Thymus (tissue), 11 donors: ENCODE measurements at regions not wholly inside any gene's neighbourhood (a gene's known extent, or its start where the extent isn't known, plus 50 kb on each side); places are given as distances from the start of the nearest gene placed in this dataset.

Source experiments
- DNase-seq, 9 donors: peaks; one replicate each; pipeline ENCODE4 v3.0.0-alpha.2; 2013; ENCODE audit warnings: low spot score in 9 of 9, low read depth in 6 of 9, missing footprints in 1 of 9
- H3K27ac ChIP-seq, 2 donors: one replicate each; pipeline ENCODE4 v1.5.1; 2013; ENCODE audit warnings: control low read depth in 1 of 2, low read depth in 1 of 2, low read length in 1 of 2, mild to moderate bottlenecking in 1 of 2, moderate library complexity in 1 of 2
- H3K27me3 ChIP-seq, 2 donors: one replicate each; pipeline ENCODE4 v1.5.1; 2013; ENCODE audit warnings: low read length in 1 of 2; ENCODE audit not compliant: control insufficient read depth in 2 of 2, insufficient read depth in 1 of 2
- H3K36me3 ChIP-seq, 2 donors: one replicate each; pipeline ENCODE4 v1.5.1; 2013; ENCODE audit warnings: low read length in 1 of 2, mild to moderate bottlenecking in 1 of 2, moderate library complexity in 1 of 2; ENCODE audit not compliant: control insufficient read depth in 2 of 2, insufficient read depth in 2 of 2
- H3K4me1 ChIP-seq, 2 donors: one replicate each; pipeline ENCODE4 v1.5.1; 2013; ENCODE audit warnings: low read length in 2 of 2; ENCODE audit not compliant: control insufficient read depth in 2 of 2, insufficient read depth in 2 of 2
- H3K4me3 ChIP-seq, 2 donors: one replicate each; pipeline ENCODE4 v1.5.1; 2013; ENCODE audit warnings: low read length in 2 of 2, control low read depth in 1 of 2, mild to moderate bottlenecking in 1 of 2
- H3K9me3 ChIP-seq, 2 donors: one replicate each; pipeline ENCODE4 v1.5.1; 2013; ENCODE audit warnings: low read length in 1 of 2, mild to moderate bottlenecking in 1 of 2; ENCODE audit not compliant: control insufficient read depth in 2 of 2, insufficient read depth in 1 of 2
- WGBS: extraction: QIAGEN DNeasy Blood & Tissue Kit; methylation state at CpG from one replicate; pipeline ENCODE4 v1.1.7; 2013; 5-methylcytosine and 5-hydroxymethylcytosine counted together
- donor health status: healthy.

DNA sequence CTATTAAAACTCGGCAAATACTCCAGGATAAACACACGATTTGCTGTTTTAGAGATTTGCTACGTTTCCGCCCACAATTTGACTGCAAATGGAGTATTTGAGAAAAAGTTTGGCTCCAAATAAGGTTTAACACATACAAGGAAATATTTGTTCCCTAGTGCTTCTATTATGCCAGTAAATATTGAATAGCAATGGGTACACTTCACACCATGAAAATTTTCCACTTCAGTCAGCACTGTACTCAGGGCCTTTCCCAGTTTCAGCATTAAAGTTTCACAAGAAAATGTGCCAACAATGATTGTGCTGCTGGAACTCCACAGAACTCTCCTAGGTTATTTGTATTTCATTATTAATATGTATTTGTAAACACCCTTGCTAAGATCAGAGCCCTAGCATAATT, 498.0 kb downstream of the TBL1XR1 start:
- Histone ChIP-seq H3K27me3 (no peaks in the 10 kb centered on the region), H3K4me3 (no peak overlapping the region)

DNA sequence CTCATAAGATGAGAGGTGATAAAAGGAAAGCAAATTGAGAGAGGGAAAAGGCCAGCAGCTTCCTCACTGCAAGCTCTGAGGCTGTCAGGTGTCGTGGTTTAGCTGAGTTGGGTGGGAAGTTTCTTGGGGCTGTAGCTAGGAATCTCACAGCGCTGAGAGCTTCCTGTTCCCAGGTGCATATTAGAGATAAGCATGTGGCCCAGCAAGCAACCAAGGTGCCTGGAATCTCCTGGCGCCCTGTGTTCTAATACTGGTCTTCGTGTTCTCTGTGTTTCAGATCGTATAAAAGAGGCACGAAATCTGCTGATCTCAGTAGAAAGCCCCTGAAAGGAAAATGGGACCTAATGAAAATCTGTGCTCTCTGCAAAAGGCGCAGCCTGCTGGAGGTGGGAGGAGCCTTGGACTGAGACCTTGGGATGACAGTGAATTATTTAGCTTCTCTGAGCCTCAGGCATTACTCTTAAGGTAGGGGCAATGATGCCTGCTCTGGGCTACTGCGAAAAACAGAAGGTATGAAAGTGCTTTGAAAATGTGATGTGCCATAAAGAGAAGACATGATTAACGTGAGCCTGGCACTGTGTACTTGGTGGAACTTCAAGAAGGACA, 499.9 kb downstream of the TBL1XR1 start:
- DNase-seq, result no peak

More for the DNA sequence above, 498.0 kb downstream of the TBL1XR1 start:
- 71% methylated on average over 4 of the region's 4 CpGs for WGBS
- no peaks in the 10 kb centered on the region for H3K9me3 ChIP-seq
- no peaks in the 10 kb centered on the region for H3K4me1 ChIP-seq
- H3K27ac ChIP-seq, result no peak overlapping the region
- DNase-seq, result no peak
- H3K36me3 ChIP-seq, result no peaks in the 10 kb centered on the region

DNA sequence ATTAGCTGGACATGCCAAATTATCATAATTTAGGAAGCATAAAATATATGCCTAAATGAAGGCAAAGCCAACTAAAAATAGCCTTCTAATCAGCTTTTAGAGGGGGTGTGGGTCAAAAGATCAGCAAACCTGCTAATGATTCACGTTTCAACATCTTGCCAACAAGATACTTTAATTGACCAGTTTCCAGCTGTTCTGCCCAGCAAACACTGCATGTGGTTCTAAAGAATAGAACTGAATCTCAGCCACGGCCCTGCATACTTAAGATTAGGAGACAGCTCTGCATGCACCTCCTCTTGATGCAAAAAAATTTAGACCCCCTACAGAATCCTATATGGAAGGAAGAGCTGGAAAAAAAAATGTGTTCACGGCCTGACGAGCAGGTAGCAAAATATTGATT, 500.5 kb downstream of the TBL1XR1 start:
- H3K36me3 ChIP-seq, result no peaks in the 10 kb centered on the region
- no peak for DNase-seq

More for the DNA sequence above, 499.9 kb downstream of the TBL1XR1 start:
- Histone ChIP-seq H3K36me3 (no peaks in the 10 kb centered on the region), H3K4me1 (no peaks in the 10 kb centered on the region), H3K27ac (no peak overlapping the region), H3K27me3 (no peaks in the 10 kb centered on the region), H3K9me3 (no peaks in the 10 kb centered on the region), H3K4me3 (no peak overlapping the region)
- 25% methylated on average over 9 of the region's 9 CpGs for WGBS

DNA sequence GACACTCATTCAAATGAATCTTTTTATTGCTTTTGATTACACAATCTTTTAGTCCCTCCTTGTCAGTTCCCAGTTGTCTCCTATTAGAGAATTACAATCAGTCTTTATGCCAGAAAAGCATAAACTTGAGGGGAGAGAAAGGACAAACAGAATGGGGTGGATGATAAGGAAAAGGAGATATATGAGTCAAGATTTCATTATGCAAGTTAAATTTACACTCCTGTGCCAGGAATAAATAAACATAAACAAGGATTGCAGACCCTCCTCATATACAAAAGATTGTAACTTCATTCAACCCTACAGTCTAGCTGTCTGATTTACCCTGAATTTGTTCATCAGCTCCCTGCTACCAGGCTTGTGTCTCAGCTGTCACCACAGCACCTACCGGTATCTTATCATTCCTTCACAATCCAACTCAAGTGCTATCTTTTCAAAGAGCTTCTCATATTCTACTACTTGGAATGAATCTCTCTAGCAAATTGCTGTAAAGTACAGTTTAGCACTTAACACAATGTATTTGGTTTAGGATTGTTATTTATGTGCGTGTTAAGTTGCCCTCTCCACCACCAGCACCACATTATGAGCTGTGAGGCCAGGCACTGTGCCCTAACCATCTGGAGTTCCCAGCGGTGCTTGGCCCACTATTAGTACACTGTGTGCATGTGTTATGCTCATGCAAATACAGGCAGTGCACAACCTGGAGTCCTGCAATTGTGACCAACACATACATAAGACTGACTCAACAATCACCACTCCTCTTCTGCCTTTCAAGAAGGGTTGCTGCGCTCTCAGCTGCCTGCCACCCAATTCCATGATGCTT, 504.1 kb downstream of the TBL1XR1 start:
- H3K27ac ChIP-seq, result no peak overlapping the region
- WGBS, result 96% methylated on average over 4 of the region's 4 CpGs
- no peak for DNase-seq
- H3K36me3 ChIP-seq, result no peaks in the 10 kb centered on the region
- no peaks in the 10 kb centered on the region for H3K27me3 ChIP-seq
- no peaks in the 10 kb centered on the region for H3K9me3 ChIP-seq
- H3K4me1 ChIP-seq, result no peaks in the 10 kb centered on the region
- no peak overlapping the region for H3K4me3 ChIP-seq

More for the DNA sequence above, 500.5 kb downstream of the TBL1XR1 start:
- Histone ChIP-seq H3K9me3 (no peaks in the 10 kb centered on the region), H3K4me3 (no peak overlapping the region), H3K27me3 (no peaks in the 10 kb centered on the region), H3K27ac (no peak overlapping the region), H3K4me1 (no peaks in the 10 kb centered on the region)
- 55% methylated on average over 4 of the region's 4 CpGs for WGBS

DNA sequence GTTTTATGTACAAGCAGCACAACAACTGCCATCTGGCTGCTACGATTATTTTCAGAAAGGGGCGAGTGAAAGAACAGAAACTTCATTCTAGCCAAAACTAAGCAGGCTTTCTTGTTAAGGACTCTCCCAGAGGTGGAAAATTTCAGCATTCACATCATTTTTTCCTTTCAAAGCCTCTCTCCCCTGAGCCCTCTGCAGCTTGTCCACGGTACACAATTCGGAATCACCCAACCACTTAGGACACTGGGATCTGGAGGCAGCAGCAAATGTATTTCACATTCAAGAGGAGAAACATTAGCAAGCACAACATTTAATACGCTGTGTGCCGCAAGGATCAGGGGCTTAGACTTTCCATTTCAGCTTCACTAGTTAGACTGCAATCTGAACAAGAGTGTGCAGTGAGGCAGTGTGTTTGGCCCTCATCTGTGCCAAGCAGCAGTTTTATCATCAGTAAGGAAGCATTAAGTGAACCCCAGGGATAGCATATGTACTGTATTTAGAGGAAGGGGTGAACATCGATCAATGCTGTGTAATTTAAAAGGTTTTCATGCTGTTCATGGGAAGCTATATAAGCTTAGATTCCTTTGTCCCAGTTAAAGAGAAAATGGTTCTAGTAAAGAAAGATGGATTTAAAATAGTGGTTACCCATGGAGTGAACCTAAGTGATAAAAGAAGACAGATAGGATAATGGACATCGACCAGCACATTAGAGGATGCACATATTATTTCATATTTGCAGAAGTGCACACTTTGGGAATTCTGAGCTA, 504.9 kb downstream of the TBL1XR1 start:
- Histone ChIP-seq H3K27me3 (no peaks in the 10 kb centered on the region), H3K27ac (no peak overlapping the region), H3K9me3 (no peaks in the 10 kb centered on the region), H3K4me3 (no peak overlapping the region), H3K36me3 (no peaks in the 10 kb centered on the region), H3K4me1 (no peaks in the 10 kb centered on the region)
- DNase-seq, result no peak
- WGBS, result 82% methylated on average over 8 of the region's 8 CpGs

DNA sequence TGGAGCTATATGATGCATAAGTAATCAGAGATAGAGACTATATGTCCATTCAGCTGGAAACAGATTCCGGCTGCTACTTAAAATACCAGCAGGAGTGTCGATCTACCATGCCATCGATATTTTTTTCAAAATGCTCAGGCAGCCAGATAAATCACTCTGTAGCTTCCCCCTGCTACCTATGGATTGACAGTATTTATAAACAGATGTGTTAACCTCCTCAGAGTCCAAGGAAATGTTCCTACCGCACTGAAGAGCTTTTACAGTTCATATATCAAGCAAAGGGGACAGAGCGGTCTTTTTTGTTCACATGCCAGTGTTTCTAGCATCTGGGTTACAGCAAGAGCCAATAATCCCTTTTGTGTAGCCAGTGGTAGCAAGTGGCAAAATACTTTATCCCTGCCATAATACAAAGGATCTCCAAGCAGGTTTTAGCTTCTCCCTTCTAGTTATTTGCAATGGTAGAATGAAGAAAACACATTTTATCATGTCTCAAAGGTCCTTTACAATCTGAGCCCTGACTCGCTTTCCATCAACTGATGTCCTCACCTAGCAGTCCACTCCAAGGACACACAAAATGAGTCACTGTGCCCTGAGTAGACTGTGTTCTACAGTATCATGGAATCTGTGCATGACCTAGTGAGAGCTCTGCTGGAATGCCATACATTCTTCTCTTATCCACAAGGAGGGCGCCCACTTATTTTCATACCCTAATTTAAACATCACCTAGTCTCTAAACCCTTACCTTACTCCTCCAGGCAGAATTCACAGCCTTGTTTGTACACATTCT, 507.0 kb downstream of the TBL1XR1 start:
- Histone ChIP-seq H3K9me3 (no peaks in the 10 kb centered on the region), H3K27ac (no peak overlapping the region), H3K4me1 (no peaks in the 10 kb centered on the region), H3K36me3 (no peaks in the 10 kb centered on the region), H3K4me3 (no peak overlapping the region), H3K27me3 (no peaks in the 10 kb centered on the region)
- 82% methylated on average over 7 of the region's 7 CpGs for WGBS
- no peak for DNase-seq

DNA sequence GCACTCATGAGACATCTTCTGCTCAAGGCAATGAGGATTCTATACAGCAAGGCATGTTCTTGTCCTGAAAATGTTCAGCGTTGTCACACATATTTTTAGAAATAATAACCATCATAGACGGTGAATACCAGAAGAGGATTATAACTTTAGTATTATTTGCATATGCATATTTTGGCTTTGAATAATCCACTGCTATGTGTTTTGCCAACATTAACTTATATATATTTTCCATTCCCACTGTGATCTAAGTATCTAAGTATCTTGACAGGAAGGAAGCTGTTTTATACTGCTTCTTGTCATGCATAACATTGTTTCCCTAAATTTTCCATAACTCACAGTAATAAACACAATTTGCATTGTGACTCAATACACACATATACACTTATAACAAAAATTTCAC, 509.5 kb downstream of the TBL1XR1 start:
- Histone ChIP-seq H3K9me3 (no peaks in the 10 kb centered on the region), H3K27me3 (no peaks in the 10 kb centered on the region), H3K27ac (no peak overlapping the region), H3K36me3 (no peaks in the 10 kb centered on the region), H3K4me3 (no peak overlapping the region), H3K4me1 (no peaks in the 10 kb centered on the region)
- no peak for DNase-seq
- WGBS, result 96% methylated on average over 2 of the region's 2 CpGs

DNA sequence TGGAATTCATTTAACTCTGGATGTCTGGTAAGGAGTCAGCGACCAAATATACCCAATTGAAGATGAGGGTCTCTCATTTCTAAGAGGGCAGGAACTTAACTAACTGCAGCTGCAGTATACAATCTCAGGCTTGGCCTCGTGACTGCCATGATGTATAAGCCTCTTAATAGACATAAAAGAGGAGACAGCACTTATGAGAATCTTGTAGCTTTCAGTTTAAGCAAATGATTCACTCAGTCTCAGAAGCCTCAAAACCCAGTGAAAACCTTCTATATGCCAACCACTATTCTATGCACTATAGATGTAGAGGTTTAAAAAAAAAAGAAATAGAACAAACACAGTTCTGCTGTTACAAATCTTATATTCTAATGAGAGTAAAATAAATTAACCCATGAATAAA, 513.9 kb downstream of the TBL1XR1 start:
- WGBS, result 78% methylated on average over 2 of the region's 2 CpGs
- Histone ChIP-seq H3K4me3 (no peak overlapping the region), H3K36me3 (no peaks in the 10 kb centered on the region), H3K27me3 (no peaks in the 10 kb centered on the region), H3K9me3 (no peaks in the 10 kb centered on the region), H3K27ac (no peak overlapping the region), H3K4me1 (no peaks in the 10 kb centered on the region)
- DNase-seq, result no peak
